ENCODE measurements at regions not wholly inside any gene's neighbourhood (a gene's known extent, or its start where the extent isn't known, plus 50 kb on each side); places are given as distances from the start of the nearest gene placed in this dataset.

DNA sequence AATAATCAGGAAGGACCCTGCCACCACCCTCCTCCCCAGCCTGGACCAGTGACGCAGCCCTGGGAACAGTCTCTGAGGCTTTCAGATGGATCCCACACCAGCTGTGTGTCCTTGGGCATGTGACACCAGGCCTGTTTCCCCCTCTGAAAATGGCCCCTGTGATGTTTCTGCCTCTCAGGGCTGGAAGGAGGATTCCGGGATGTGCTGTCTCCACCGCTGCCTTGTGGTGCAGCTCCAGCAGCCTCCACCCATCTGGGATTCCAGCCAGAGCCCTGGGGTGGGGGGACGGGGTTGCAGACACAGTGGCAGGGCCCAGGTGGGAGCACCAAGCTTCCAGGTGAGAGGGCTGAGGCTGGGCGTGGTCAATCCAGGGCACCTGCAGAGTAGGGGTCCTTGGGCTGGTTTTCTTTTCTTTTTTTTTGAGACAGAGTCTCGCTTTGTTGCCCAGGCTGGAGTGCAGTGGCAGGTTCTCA is 179.7 kb upstream of the IER5L start:
- no peak for TF ChIP-seq POLR2A (IDR thresholded peaks at IDR 0.05; ENCODE audit: low read length)
- no peak for TF ChIP-seq GATA1 (IDR thresholded peaks at IDR 0.05; ENCODE audit: low read depth, low read length)
- no peak for DNase-seq

DNA sequence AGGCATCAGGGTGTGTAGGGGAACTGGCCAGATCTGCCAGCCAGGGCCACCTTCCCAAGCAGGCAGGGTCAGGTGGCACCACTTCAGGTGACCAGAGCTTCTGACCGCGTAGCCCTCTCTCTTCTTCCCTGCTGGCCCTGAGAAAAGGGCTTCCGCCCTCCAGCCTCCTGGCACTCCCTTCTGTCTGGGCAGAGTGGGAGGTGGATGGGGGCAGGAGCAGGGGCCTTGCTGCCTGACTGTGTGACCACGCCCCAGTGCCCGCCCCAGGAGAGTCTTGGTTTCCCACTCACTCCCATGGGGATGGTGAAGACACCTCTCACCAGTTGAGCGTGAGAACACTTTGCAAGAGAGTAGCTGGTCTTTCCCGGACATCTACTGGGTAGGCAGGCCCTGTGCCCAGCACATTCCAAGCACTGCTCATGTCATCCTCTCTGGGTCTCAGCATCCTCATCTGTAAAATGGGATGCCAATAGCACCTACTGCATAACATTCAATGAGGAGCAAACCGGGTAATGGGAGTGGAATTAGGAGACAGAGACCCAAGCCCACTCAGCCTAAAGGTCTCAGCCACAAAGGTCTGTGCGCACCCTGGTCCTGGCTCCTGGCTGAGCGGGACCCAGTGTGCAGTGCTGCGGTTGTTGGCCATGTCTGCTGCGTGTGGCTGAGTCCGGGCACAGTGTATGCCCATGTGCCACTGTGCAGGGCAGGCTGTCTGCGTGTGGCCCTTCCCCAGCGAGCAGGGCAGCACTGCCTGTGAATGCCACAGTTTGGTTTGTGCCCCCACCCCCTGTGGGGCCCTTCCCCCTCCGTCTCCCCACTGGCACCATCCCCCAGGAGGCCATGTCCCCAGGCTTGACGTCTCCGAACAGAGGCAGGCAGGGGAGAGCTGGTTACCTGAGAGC is 179.1 kb upstream of the IER5L start:
- TF ChIP-seq GATA1 (IDR thresholded peaks at IDR 0.05; ENCODE audit: low read depth, low read length), result no peak
- no peak for TF ChIP-seq POLR2A (IDR thresholded peaks at IDR 0.05; ENCODE audit: low read length)
- no peak for DNase-seq

DNA sequence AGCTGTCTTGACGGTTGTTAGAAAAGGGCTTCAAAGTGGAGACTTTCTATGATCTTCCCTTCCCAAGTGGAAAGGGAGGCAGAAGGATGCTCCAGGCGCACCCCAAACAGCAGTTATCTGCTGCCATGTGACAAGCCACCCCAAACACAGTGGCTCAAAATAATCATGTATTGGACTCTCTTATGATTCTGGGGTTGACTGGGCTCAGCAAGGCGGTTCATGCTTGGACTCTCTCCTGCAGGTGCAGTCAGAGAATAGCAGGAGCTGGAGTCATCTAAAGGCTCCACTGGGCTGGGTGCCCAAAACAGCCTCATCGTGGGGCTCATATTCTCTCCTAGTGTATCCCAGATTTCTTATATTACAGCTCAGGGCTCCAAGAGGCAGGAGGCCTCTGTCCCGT is 177.6 kb upstream of the IER5L start:
- DNase-seq, result no peak
- no peak for TF ChIP-seq POLR2A (IDR thresholded peaks at IDR 0.05; ENCODE audit: low read length)
- TF ChIP-seq GATA1 (IDR thresholded peaks at IDR 0.05; ENCODE audit: low read depth, low read length), result no peak

DNA sequence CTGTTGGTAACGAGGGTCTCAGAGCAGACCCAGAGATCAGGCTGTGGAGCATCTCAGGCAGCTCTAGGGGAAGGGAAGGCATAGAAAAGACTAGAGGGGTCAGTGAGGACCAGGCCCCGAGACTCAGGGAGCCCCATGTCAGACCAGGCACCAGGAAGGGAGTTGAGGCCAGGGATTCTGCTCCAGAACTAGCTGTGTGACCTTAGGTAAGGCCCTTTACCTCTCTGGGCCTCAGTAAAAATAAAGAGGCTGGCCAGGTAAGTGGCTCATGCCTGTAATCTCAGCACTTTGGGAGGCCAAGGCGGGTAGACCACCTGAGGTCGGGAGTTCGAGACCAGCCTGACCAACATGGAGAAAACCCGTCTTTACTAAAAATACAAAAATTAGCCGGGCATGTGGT is 176.4 kb upstream of the IER5L start:
- TF ChIP-seq POLR2A (IDR thresholded peaks at IDR 0.05; ENCODE audit: low read length), result no peak
- no peak for TF ChIP-seq GATA1 (IDR thresholded peaks at IDR 0.05; ENCODE audit: low read depth, low read length)
- DNase-seq, result no peak

DNA sequence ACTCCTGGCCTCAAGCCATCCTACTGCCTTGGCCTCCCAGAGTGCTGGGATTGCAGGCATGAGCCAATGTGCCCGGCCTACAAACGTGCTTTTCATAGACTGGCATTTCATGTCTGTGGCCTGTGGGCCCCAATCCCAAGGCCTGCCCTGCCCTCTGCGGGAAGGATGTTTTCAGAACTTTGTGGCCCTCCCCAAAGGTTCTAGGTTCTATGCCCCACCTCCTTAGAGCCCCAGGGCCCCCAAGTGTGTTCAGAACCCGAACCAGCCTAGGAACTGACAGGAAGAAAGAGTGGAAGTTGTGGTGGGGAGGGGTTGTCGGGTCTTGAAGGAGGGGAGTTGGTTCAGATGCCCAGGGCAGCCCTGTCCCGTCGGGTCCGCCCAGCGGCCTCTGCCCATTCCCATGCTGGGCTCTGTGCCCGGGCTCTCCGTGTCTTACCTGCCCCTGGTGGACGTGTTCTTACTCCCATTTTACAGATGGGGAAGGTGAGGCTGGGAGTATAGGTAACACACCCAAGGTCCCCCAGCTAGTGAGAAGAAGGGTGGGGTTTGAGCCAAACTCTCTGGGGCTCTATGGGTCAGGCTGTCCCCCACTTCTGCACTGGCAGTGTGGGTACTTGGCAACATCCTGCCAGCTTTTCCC is 175.8 kb upstream of the IER5L start:
- TF ChIP-seq POLR2A (IDR thresholded peaks at IDR 0.05; ENCODE audit: low read length) (no peak), GATA1 (IDR thresholded peaks at IDR 0.05; ENCODE audit: low read depth, low read length) (no peak)
- DNase-seq, result no peak

DNA sequence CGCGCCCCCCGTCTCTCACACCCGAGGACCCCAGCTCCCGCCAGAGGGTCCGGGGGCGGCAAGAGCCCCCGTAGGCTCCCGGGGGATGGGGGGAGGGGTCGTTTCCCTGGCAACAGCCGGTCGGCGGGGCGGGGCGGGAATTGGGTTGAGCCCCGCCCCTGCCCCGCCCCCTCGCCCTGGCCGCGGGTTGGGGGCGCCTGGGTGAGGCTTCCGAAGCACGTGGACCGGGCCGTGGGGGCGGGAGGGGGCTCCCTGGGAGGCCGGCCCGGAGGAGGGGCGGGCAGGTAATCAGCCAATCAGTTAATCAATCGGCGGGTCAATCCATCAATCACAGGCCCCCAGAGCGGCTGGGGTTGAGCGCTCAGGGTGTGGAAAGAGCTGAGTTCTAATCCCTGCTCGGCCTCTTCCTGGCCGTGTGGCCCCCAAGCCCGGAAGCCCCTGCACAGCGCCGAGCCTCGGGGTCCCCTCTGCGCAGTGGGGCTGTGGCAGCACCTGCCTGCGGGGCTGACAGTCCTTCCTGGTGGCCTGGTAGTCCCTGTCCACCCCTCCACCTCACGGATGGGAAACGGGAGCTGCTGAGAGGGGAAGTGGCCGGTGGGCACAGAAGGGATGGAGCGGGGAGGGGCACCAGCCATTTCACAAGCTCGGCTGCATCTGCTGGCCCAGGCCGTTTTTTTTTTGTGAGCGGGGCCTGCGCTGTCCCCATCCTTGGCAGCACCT is 174.2 kb upstream of the IER5L start:
- no peak for DNase-seq
- no peak for TF ChIP-seq GATA1 (IDR thresholded peaks at IDR 0.05; ENCODE audit: low read depth, low read length)
- TF ChIP-seq POLR2A (IDR thresholded peaks at IDR 0.05; ENCODE audit: low read length), result no peak

DNA sequence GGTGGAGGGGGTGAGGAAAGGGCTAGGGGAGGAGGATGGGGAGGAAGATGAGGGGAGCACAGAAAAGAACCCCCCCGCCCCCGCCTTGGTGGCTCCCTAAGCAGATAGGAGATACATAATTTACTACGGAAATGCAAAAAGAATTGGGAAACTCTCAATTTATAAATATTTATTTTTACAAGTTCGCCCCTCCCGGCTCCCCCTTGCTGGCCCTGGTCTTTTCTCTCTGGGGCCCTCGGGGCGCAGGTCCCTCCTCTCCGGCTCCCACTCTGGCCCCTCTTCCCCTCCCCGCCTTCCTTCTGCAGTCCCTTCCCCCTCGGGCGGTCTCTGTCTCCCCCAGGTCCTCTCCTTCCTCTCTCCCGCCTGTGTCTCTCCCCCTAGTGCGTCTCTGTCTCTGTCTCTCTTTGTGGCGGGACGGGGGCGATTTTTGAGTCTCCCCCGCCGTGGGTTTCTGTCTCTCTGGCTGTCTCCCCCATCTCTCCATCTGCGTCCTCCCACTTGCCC is 173.6 kb upstream of the IER5L start:
- DNase-seq, result no peak
- TF ChIP-seq GATA1 (IDR thresholded peaks at IDR 0.05; ENCODE audit: low read depth, low read length) (no peak), POLR2A (IDR thresholded peaks at IDR 0.05; ENCODE audit: low read length) (no peak)

DNA sequence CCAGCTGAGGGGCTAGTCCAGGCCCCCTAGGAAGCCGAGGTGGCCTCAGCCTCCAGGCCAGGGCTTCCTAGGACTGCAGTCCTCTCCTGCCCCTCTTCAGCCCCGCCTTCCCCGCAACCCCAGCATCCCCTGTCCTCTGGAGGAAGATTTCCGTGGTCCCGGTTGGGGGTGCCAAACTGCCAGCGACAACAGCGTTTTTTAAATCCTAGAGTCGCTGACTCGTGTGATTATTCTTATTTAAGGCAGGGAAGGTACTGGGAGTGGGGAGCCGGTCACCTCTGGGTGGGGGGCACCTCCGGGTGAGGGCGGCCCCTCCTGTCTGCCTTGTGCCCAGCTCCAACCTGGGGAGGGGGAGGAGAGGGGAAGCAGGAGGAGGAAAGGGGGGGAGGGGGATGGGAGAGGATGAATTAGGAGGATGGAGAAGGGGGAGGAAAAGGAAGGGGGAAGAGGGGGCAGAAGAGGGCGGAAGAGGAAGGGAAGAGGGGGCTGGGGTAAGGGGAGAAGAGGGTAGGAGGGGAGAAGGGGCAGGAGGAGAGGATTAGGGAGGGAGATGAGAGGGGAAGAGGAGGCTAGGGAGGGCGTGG is 173.1 kb upstream of the IER5L start:
- no peak for DNase-seq
- TF ChIP-seq POLR2A (IDR thresholded peaks at IDR 0.05; ENCODE audit: low read length), result no peak
- no peak for TF ChIP-seq GATA1 (IDR thresholded peaks at IDR 0.05; ENCODE audit: low read depth, low read length)

DNA sequence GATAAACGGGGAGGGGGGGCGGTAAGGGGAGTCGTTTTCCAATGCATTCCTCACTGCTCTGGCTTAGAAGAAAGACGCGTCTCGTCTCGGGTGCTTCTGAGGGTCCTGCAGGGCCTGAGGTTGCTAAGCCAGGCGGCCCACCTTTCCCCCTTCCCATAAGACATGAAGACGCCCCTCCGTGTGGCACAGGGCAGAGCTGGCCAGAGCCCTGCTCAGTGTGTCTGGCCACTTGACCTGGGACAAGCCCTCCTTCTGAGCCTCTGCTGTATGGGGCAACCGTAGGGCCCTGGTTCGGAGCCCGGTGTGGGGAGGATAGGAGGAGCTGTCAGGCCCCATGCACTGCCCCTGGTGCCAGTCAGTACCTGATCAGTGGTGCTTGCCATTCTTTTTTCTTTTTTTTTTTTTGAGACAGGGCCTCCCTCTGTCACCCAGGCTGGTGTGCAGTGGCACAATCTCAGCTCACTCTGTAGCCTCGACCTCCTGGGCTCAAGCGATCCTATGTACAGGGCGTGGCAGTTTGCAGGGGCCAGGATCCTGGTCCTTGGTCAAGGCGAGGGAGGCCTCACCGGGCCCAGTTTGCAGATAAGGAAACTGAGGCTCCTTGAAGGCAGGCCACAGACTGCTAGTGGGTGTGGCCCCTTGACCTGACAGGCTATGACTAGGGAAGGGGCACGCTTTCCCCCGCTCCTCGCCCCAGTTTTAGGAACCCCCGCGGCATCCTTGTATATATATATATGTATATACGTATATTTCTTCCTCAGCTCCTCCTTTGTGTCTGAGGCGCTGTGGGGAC is 172.3 kb upstream of the IER5L start:
- no peak for DNase-seq
- TF ChIP-seq POLR2A (IDR thresholded peaks at IDR 0.05; ENCODE audit: low read length), result no peak
- TF ChIP-seq GATA1 (IDR thresholded peaks at IDR 0.05; ENCODE audit: low read depth, low read length), result no peak

DNA sequence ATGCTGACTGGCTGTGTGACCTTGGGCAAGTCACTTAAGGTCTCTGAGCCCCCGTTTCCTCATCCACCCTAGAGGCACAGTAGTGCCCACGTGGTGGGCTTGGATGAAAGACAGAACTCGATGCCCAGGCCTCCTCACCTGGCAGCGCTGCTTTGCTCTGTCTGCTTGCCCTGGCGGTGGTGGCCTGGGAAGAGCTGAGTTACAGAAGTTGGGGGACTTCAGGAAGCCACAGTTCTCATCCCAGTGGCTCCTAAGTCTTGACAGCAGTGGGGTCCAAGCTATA is 171.5 kb upstream of the IER5L start:
- no peak for DNase-seq
- no peak for TF ChIP-seq GATA1 (IDR thresholded peaks at IDR 0.05; ENCODE audit: low read depth, low read length)
- no peak for TF ChIP-seq POLR2A (IDR thresholded peaks at IDR 0.05; ENCODE audit: low read length)

DNA sequence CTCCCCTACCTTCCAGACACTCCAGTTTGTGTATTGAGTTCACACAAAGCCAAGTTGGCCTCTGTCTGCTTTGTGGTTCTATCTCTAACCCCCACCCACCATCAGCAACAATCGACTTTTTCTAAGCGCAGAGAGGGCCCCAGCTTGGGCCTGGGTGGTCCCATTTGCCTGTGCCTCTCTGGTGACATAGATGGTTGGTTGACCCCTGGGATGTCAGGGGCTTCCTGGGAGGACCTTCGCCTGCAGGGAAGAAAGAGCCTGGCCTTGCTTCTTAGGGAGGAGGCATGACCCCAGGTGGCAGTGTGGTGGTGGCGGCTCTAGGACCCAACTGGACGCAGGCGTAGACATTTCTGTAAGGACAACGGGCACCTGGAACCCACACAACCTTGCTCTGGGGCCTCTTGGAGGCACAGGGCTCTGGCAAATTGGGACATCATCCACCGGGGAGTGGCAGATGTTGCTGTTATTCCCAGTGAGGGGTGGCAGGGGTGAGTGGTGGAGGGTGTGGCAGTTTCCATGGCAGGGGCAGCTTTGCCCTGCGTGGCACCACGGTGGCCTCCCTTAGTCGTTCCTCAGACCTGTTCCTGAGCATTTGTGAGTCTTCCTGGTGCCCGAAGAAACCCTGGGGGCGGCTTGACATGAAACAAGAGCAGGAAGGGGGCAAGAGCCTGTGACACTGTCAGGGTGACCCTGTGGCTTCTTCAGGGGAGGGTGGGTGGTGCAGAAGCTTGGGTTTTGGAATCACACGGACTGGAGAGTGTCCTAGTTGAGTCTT is 171.0 kb upstream of the IER5L start:
- no peak for TF ChIP-seq GATA1 (IDR thresholded peaks at IDR 0.05; ENCODE audit: low read depth, low read length)
- no peak for TF ChIP-seq POLR2A (IDR thresholded peaks at IDR 0.05; ENCODE audit: low read length)

DNA sequence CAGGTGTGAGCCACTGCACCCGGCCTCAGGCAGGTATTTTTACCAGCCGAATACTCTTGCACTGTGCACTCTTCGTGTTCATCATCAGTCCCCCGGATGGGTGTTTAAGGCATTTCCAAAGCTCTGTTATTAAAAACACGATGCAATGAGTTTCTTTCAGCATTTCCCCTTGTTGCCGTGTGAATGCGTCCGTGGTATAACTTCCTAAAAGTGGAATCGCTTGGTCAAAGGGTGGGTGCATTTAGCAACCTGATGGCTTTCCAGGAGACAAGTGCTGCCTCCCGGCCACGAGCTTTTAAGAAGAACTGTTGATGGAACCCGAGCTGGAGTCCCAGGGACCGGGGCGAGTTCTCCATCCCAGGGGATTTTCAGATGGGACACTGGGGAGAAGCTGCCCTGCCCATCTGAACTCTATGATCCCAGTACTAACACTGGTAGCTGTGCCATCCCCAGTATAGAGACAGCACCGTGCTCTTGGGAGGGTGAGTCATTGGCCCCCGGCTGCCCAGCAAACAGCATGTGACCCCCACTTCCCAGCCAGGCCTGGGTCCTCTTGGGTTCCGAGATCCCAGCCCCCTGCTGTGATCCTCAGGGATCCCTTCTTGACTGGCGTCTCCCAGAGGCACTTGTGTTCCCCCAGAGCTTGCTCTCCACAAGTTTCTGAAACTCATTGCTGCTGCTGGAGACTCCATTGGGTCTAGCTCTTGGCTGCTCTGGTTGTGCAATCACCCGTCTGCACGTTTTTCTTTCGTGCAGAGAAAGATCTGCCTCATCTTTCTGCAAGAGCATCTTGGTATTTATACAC is 169.5 kb upstream of the IER5L start:
- TF ChIP-seq GATA1 (IDR thresholded peaks at IDR 0.05; ENCODE audit: low read depth, low read length) (no peak), POLR2A (IDR thresholded peaks at IDR 0.05; ENCODE audit: low read length) (no peak)
- DNase-seq, result no peak

More for the DNA sequence above, 171.0 kb upstream of the IER5L start:
- no peak for DNase-seq

Measured in erythroblast (primary cell).